IMR-90 (cell line): ENCODE measurements at regions not wholly inside any gene's neighbourhood (a gene's known extent, or its start where the extent isn't known, plus 50 kb on each side); places are given as distances from the start of the nearest gene placed in this dataset.

ENCODE experiments used
- ATAC-seq: fragments of 200-7000 bp; cut with Tn5 transposase; 2 replicates; pipeline ENCODE4 v1.9.1; 2020; ENCODE audit warnings: low read depth, mild to moderate bottlenecking, moderate library complexity
- BruUV-seq: library from RNA; stranded (reverse); fragments of 400-500 nt; replicated peaks from 2 replicates; lab custom pipeline; 2021; lab: Mats Ljungman, UMichigan
- CTCF ChIA-PET: fragments of 300-600 bp; formaldehyde crosslinking; extraction: SDS; loops from one replicate; lab custom pipeline; 2021; ENCODE audit warnings: antibody characterized with exemption; lab: Yijun Ruan, JAX
- POLR2A ChIA-PET: fragments of 300-600 bp; sonication (Branson Sonifier 250); formaldehyde crosslinking; loops from one replicate; lab custom pipeline; 2022; ENCODE audit warnings: antibody characterized with exemption; ENCODE audit not compliant: unreplicated experiment; lab: Charles Lee
- DNase-seq: peaks from one replicate; pipeline ENCODE4 v3.0.0; 2013
- H2AFZ ChIP-seq: replicated peaks from 2 replicates; pipeline ENCODE3; 2013; ENCODE audit warnings: low read length, mild to moderate bottlenecking; ENCODE audit not compliant: poor library complexity
- H2AK5ac ChIP-seq: 2 replicates; pipeline ENCODE4 v1.6.1; 2013; ENCODE audit warnings: low read depth, low read length, inconsistent platforms
- H2AK9ac ChIP-seq: replicated peaks from 2 replicates; pipeline ENCODE3; 2013; ENCODE audit warnings: mild to moderate bottlenecking, low read depth, low read length, moderate library complexity; ENCODE audit not compliant: poor library complexity
- H2BK120ac ChIP-seq: 2 replicates; pipeline ENCODE4 v1.6.1; 2013; ENCODE audit warnings: low read depth, low read length, inconsistent platforms
- H2BK15ac ChIP-seq: 3 replicates; pipeline ENCODE4 v1.6.1; 2013; ENCODE audit warnings: low read depth, low read length, inconsistent platforms
- H2BK20ac ChIP-seq: 2 replicates; pipeline ENCODE4 v1.6.1; 2013; ENCODE audit warnings: low read depth, mild to moderate bottlenecking, inconsistent platforms, low read length, moderate library complexity
- H2BK5ac ChIP-seq: 2 replicates; pipeline ENCODE4 v1.6.1; 2013; ENCODE audit warnings: mild to moderate bottlenecking, low read depth, low read length, inconsistent platforms; ENCODE audit not compliant: poor library complexity, severe bottlenecking
- H3K14ac ChIP-seq: replicated peaks from 2 replicates; pipeline ENCODE4 v1.6.1; 2013; ENCODE audit warnings: low read depth, low read length, inconsistent platforms
- H3K18ac ChIP-seq: 2 replicates; pipeline ENCODE4 v1.6.1; 2013; ENCODE audit warnings: low read depth, low read length, control low read depth
- H3K23ac ChIP-seq: 2 replicates; pipeline ENCODE4 v1.6.1; 2013; ENCODE audit warnings: low read depth, low read length, inconsistent platforms
- H3K27ac ChIP-seq: 2 replicates; pipeline ENCODE4 v1.5.1; 2013; ENCODE audit warnings: mild to moderate bottlenecking, control low read depth, low read length; ENCODE audit not compliant: insufficient read depth
- H3K27me3 ChIP-seq: 2 replicates; pipeline ENCODE4 v1.6.1; 2013; ENCODE audit warnings: low read length; ENCODE audit not compliant: control insufficient read depth, insufficient read depth
- H3K36me3 ChIP-seq: 2 replicates; pipeline ENCODE4 v1.6.1; 2013; ENCODE audit warnings: low read length, mixed read lengths; ENCODE audit not compliant: control insufficient read depth, insufficient read depth
- H3K4ac ChIP-seq: 2 replicates; pipeline ENCODE4 v1.6.1; 2013; ENCODE audit warnings: low read depth, low read length, inconsistent platforms
- H3K4me1 ChIP-seq: 2 replicates; pipeline ENCODE4 v1.6.1; 2013; ENCODE audit warnings: low read length, mixed read lengths; ENCODE audit not compliant: control insufficient read depth, insufficient read depth
- H3K4me2 ChIP-seq: 2 replicates; pipeline ENCODE4 v1.6.1; 2013; ENCODE audit warnings: low read depth, mild to moderate bottlenecking, control low read depth, low read length, moderate library complexity
- H3K4me3 ChIP-seq: 2 replicates; pipeline ENCODE4 v1.5.1; 2013; ENCODE audit warnings: low read depth, mild to moderate bottlenecking, control low read depth, low read length, moderate library complexity; ENCODE audit not compliant: insufficient read depth
- H3K56ac ChIP-seq: 2 replicates; pipeline ENCODE4 v1.6.1; 2013; ENCODE audit warnings: low read length, inconsistent platforms; ENCODE audit not compliant: insufficient read depth; ENCODE audit errors: extremely low read depth
- H3K79me1 ChIP-seq, 2 experiments: 2 replicates each; pipeline ENCODE4 v1.6.1; 2013; ENCODE audit warnings: low read length in 2 of 2, inconsistent platforms in 1 of 2, low read depth in 1 of 2
- H3K9ac ChIP-seq: 2 replicates; pipeline ENCODE4 v1.6.1; 2013; ENCODE audit warnings: low read depth, low read length, control low read depth
- H3K9me1 ChIP-seq: 2 replicates; pipeline ENCODE4 v1.6.1; 2013; ENCODE audit warnings: low read length, inconsistent platforms; ENCODE audit not compliant: insufficient read depth
- H3K9me3 ChIP-seq: 2 replicates; pipeline ENCODE4 v1.6.1; 2013; ENCODE audit warnings: low read length; ENCODE audit not compliant: control insufficient read depth, insufficient read depth
- H4K20me1 ChIP-seq: 2 replicates; pipeline ENCODE4 v1.6.1; 2013; ENCODE audit warnings: low read length, inconsistent platforms; ENCODE audit not compliant: insufficient read depth
- H4K5ac ChIP-seq: 2 replicates; pipeline ENCODE4 v1.6.1; 2013; ENCODE audit warnings: mild to moderate bottlenecking, low read depth, low read length, control low read depth
- H4K8ac ChIP-seq, 2 experiments: 2 replicates each; pipeline ENCODE4 v1.6.1; 2013; ENCODE audit warnings: low read depth in 2 of 2, low read length in 2 of 2, control low read depth in 1 of 2, inconsistent platforms in 1 of 2
- H4K91ac ChIP-seq: 2 replicates; pipeline ENCODE4 v1.6.1; 2013; ENCODE audit warnings: low read depth, low read length, inconsistent platforms; ENCODE audit not compliant: insufficient read depth
- POLR2A ChIP-seq: IDR thresholded peaks from 2 replicates; pipeline ENCODE4 v1.6.1; 2012; ENCODE audit warnings: mild to moderate bottlenecking, low read depth, low read length
- WGBS, 2 experiments: methylation state at CpG; one replicate each; pipeline versions ENCODE4 v1.1.5 to v1.1.7; 2013; ENCODE audit warnings: missing lambda C conversion rate in 2 of 2; ENCODE audit not compliant: insufficient read length in 1 of 2; ENCODE audit errors: extremely low coverage in 2 of 2; 5-methylcytosine and 5-hydroxymethylcytosine counted together
- dilution Hi-C: fragments of 300-500 bp; cut with HindIII; formaldehyde crosslinking; loops from one replicate; pipeline ENCODE4 v1.14.3; 2018; ENCODE audit warnings: low sequenced_read_pairs; ENCODE audit not compliant: unreplicated experiment
- in situ Hi-C: fragments of 300-500 bp; cut with MboI; formaldehyde crosslinking; loops from 3 replicates; pipeline ENCODE4 v1.14.3; 2019; ENCODE audit warnings: low sequenced_read_pairs, inconsistent platforms, mixed read lengths
- intact Hi-C: fragments of 100-400 bp; cut with micrococcal nuclease; formaldehyde crosslinking; loops from 2 replicates; pipeline ENCODE4 v1.10.0; 2022

- H3K4ac ChIP-seq, result no peak overlapping the region
- no peak for TF ChIP-seq POLR2A
- H2AK9ac ChIP-seq, result no peak overlapping the region
- H2BK120ac ChIP-seq, result no peak overlapping the region
- peaks cover 2% of the 10 kb centered on the region; the same call in 1 of the 2 replicates for H3K4me1 ChIP-seq
- no peaks in the 10 kb centered on the region for H3K27me3 ChIP-seq
- H2BK5ac ChIP-seq, result no peak overlapping the region
- intact Hi-C loops (loop anchor here (10.0 kb wide), 1 partner anchor 388 kb away; no protein-coding TSS in a partner anchor), dilution Hi-C loops (no loop called here), in situ Hi-C loops (no loop called here)
- H3K9me1 ChIP-seq, result no peaks in the 10 kb centered on the region
- no peak overlapping the region for H3K9ac ChIP-seq
- H3K4me2 ChIP-seq, result no peak overlapping the region
- H2AK5ac ChIP-seq, result no peak overlapping the region
- H3K23ac ChIP-seq, result no peak overlapping the region
- H2BK15ac ChIP-seq, result no peak overlapping the region
- no peak overlapping the region for H3K27ac ChIP-seq
- ChIA-PET POLR2A (interaction anchor here (0.5 kb wide), 1 partner anchor 537 kb away, joined by 11 read pairs; no protein-coding TSS in a partner anchor), CTCF (no interaction called here)
- no peak overlapping the region for H4K5ac ChIP-seq
- no peaks in the 10 kb centered on the region for H3K36me3 ChIP-seq
- 0 out of 2 replicates have a peak overlapping the region, but pooled peaks have one; percentile 29 for H3K14ac ChIP-seq
- no peak overlapping the region for H3K56ac ChIP-seq
- BruUV-seq, result no TSS peak
- no peak overlapping the region for H3K18ac ChIP-seq
- no peak overlapping the region for H2BK20ac ChIP-seq
- no peaks in the 10 kb centered on the region for H4K20me1 ChIP-seq
- H3K9me3 ChIP-seq, result no peaks in the 10 kb centered on the region
- H3K4me3 ChIP-seq, result no peak overlapping the region
- no peaks in the 10 kb centered on the region for H3K79me1 ChIP-seq
- H2AFZ ChIP-seq, result no peak overlapping the region
- H4K8ac ChIP-seq, result no peak overlapping the region
- H4K91ac ChIP-seq, result no peak overlapping the region
- 100% methylated on average over 1 of the region's 2 CpGs; no CpG with 5 or more reads in 1 of the 2 experiments for WGBS, 2 experiments
- ATAC-seq (no peak), DNase-seq (no peak)
These were observed 1023.2 kb upstream of the ZEB2 start for GRCh38 chr2:145543155-145543554.
